HEK293T (cell line): ENCODE measurements at regions not wholly inside any gene's neighbourhood (a gene's known extent, or its start where the extent isn't known, plus 50 kb on each side); places are given as distances from the start of the nearest gene placed in this dataset.

Experiments used
- ARNT ChIP-seq: fragments of 450-650 bp; IDR thresholded peaks from 2 replicates; pipeline ENCODE4 v1.6.1; 2017; ENCODE audit warnings: mild to moderate bottlenecking
- CTBP1 ChIP-seq: fragments of 450-650 bp; IDR thresholded peaks from 2 replicates; pipeline ENCODE4 v1.6.1; 2016; ENCODE audit warnings: borderline replicate concordance
- ELF4 ChIP-seq: fragments of 450-650 bp; IDR thresholded peaks from 2 replicates; pipeline ENCODE4 v1.6.1; 2017; ENCODE audit warnings: antibody characterized with exemption
- FOXA1 ChIP-seq: fragments of 450-650 bp; IDR thresholded peaks from 2 replicates; pipeline ENCODE4 v1.6.1; 2016; ENCODE audit warnings: mild to moderate bottlenecking
- HDGF ChIP-seq: fragments of 450-650 bp; IDR thresholded peaks from 2 replicates; pipeline ENCODE4 v1.6.1; 2017; ENCODE audit warnings: antibody characterized with exemption, borderline replicate concordance
- LEF1 ChIP-seq: fragments of 450-650 bp; IDR thresholded peaks from 2 replicates; pipeline ENCODE4 v1.6.1; 2017; ENCODE audit warnings: mild to moderate bottlenecking, borderline replicate concordance
- NFRKB ChIP-seq: fragments of 450-650 bp; IDR thresholded peaks from 2 replicates; pipeline ENCODE4 v1.6.1; 2016; ENCODE audit warnings: mild to moderate bottlenecking, moderate library complexity
- SP1 ChIP-seq: fragments of 450-650 bp; IDR thresholded peaks from 2 replicates; pipeline ENCODE4 v1.6.1; 2017

GRCh38 chr19:29428071-29428470 is 97.7 kb upstream of the VSTM2B start:
- TF ChIP-seq ARNT (no peak), SP1 (no peak), FOXA1 (no peak), LEF1 (no peak), ELF4 (no peak), NFRKB (no peak), CTBP1 (no peak), HDGF (no peak)
